ENCODE measurements at regions not wholly inside any gene's neighbourhood (a gene's known extent, or its start where the extent isn't known, plus 50 kb on each side); places are given as distances from the start of the nearest gene placed in this dataset.

DNA sequence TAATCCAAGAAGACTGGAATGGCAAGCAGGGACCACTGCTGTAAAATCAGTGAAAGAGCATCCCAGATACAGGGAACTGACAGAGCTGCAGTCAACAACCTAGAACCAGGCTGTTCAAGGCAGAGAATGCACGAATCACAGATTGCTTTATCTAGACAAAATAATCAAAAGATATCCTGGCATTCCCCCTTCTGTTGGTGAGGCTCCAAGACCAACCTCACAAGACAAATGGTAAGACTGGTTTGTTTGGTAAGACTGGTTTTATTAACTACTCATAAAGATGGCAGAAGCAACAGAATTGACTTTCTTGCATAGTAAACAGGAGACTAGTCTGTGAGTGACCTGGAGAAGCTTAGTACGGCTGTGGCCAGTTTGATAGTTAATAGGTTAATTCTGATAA, 88.8 kb upstream of the AHI1 start:
- TF ChIP-seq, protein P1, sequence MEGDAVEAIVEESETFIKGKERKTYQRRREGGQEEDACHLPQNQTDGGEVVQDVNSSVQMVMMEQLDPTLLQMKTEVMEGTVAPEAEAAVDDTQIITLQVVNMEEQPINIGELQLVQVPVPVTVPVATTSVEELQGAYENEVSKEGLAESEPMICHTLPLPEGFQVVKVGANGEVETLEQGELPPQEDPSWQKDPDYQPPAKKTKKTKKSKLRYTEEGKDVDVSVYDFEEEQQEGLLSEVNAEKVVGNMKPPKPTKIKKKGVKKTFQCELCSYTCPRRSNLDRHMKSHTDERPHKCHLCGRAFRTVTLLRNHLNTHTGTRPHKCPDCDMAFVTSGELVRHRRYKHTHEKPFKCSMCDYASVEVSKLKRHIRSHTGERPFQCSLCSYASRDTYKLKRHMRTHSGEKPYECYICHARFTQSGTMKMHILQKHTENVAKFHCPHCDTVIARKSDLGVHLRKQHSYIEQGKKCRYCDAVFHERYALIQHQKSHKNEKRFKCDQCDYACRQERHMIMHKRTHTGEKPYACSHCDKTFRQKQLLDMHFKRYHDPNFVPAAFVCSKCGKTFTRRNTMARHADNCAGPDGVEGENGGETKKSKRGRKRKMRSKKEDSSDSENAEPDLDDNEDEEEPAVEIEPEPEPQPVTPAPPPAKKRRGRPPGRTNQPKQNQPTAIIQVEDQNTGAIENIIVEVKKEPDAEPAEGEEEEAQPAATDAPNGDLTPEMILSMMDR (IDR thresholded peaks at IDR 0.05; ENCODE audit: borderline replicate concordance, control extremely low read depth, extremely low read depth, insufficient read depth, missing control alignments) = no peak
- in situ Hi-C loops (cut with MboI; ENCODE audit: low sequenced_read_pairs, unreplicated experiment) = no loop called here
- DNase-seq (ENCODE audit: low spot score) = no peak

DNA sequence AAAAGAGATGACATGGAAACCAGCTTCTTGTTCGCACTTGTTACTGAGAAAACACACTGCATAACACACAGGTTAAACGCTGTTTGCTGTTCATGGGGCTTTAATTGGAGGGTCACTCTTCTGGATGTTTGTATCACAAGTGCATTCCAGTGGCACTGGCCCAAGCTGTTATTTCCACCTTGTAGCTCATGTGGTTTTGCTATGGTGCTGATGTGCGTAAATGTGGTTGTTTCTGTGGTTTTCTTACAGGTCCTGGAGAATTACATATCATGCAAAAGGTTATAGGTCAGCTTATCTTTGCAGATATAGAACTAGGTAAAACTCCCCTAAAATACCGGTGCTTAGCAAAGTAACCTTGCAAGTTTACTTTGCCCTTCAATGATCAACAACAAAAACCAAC, 89.3 kb upstream of the AHI1 start:
- TF ChIP-seq, protein P1 (IDR thresholded peaks at IDR 0.05; ENCODE audit: borderline replicate concordance, control extremely low read depth, extremely low read depth, insufficient read depth, missing control alignments) = no peak
- DNase-seq (ENCODE audit: low spot score) = no peak
- in situ Hi-C loops (cut with MboI; ENCODE audit: low sequenced_read_pairs, unreplicated experiment) = no loop called here

DNA sequence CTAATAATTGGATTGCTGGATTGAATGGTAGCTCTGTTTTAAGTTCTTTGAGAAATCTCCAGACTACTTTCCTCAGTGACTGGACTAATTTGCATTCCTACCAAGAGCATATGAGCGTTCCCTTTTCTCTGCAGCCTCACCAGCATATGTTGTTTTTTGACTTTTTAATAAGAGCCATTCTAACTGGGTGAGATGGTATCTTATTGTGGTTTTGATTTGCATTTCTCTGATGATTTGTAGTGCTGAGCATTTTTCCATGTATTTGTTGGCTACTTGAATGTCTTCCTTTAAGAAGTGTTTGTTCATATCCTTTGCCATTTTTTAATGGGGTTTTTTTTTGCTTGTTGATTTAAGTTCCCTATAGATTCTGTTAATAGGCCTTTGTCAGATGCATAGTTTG, 94.7 kb upstream of the AHI1 start:
- in situ Hi-C loops (cut with MboI; ENCODE audit: low sequenced_read_pairs, unreplicated experiment) = no loop called here
- DNase-seq (ENCODE audit: low spot score) = no peak
- TF ChIP-seq, protein P1 (IDR thresholded peaks at IDR 0.05; ENCODE audit: borderline replicate concordance, control extremely low read depth, extremely low read depth, insufficient read depth, missing control alignments) = no peak

DNA sequence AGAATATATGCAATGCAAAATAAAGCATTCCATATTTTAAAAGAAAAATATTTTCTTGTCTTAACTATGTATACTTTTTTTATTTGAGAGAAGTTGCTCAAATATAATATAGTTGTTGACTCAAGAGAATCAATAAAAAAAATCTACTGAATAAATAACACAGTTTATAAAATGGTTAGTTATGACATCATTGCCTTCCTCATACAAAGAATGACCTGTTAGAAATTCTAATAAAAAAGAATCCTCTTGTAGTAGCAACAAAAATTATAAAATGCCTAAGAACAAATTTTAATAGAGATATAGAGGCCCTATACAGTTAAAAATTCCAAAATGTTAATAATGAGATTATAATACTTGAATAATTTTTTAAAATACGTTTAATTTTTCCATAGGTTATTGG, 96.5 kb upstream of the AHI1 start:
- TF ChIP-seq, protein P1 (IDR thresholded peaks at IDR 0.05; ENCODE audit: borderline replicate concordance, control extremely low read depth, extremely low read depth, insufficient read depth, missing control alignments) = no peak
- in situ Hi-C loops (cut with MboI; ENCODE audit: low sequenced_read_pairs, unreplicated experiment) = no loop called here
- DNase-seq (ENCODE audit: low spot score) = no peak

DNA sequence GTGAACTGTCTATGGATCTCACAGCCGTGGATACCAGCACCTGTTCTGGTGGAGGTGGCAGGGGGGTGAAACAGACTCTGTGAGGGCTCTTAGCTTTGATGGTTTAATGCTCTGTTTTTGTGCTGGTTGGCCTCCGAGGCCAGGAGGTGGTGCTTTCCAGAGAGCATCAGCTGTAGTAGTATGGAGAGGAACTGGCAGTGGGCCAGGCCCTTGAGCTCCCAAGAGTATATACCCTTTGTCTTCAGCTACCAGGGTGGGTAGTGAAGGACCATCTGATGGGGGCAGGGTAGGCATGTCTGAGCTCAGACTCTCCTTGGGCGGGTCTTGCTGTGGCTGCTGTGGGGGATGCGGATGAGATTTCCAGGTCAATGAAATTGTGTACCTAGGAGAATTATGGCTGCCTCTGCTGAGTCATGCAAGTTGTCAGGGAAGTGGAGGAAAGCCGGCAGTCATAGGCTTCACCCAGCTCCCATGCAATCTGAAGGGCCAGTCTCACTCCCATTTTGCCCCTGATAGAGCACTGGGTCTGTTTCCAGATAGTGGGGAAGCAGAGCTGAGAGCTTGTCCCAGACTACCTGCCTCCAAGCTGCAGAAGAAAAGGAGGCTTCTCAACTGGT, 102.7 kb upstream of the AHI1 start:
- TF ChIP-seq, protein P1 (IDR thresholded peaks at IDR 0.05; ENCODE audit: borderline replicate concordance, control extremely low read depth, extremely low read depth, insufficient read depth, missing control alignments) = no peak
- in situ Hi-C loops (cut with MboI; ENCODE audit: low sequenced_read_pairs, unreplicated experiment) = no loop called here
- DNase-seq (ENCODE audit: low spot score) = no peak

DNA sequence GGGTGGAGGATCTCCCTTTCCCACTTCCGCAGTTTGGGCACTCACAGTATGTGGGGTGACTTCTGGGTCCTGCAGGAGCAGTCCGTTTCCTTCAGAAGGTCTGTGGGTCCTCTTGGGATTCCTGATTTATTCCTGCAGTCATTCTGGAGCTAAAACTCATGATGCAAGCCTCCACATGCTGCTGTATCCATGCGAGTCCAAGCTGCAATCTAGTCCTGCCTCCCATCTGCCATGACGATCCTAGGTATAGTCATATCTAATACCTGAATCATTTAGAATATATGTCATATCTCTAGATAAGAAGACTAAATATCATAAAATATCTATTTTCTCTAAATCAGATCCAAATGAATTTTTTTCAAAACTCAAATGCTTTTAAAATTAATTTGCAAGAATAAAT, 103.4 kb upstream of the AHI1 start:
- TF ChIP-seq, protein P1 (IDR thresholded peaks at IDR 0.05; ENCODE audit: borderline replicate concordance, control extremely low read depth, extremely low read depth, insufficient read depth, missing control alignments) = no peak
- in situ Hi-C loops (cut with MboI; ENCODE audit: low sequenced_read_pairs, unreplicated experiment) = no loop called here
- DNase-seq (ENCODE audit: low spot score) = no peak

All from GM13976 (cell line).